Calu3 (cell line): ENCODE measurements at regions not wholly inside any gene's neighbourhood (a gene's known extent, or its start where the extent isn't known, plus 50 kb on each side); places are given as distances from the start of the nearest gene placed in this dataset.

Experiments
- BruUV-seq: library from RNA; stranded (reverse); fragments of 400-500 nt; replicated peaks from 2 replicates; lab custom pipeline; 2021; lab: Mats Ljungman, UMichigan
- CTCF ChIA-PET: fragments of 300-600 bp; sonication (Branson Sonifier 250); formaldehyde crosslinking; loops from one replicate; lab custom pipeline; 2022; ENCODE audit warnings: antibody characterized with exemption; lab: Charles Lee
- DNase-seq: peaks from one replicate; pipeline ENCODE4 v3.0.0; 2022
- H3K27ac Mint-ChIP-seq: one replicate; pipeline ENCODE4 v1.8.0; 2022; ENCODE audit warnings: mixed read lengths; ENCODE audit not compliant: unreplicated experiment
- H3K27me3 Mint-ChIP-seq: one replicate; pipeline ENCODE4 v1.8.0; 2022; ENCODE audit warnings: mixed read lengths; ENCODE audit not compliant: unreplicated experiment
- H3K36me3 Mint-ChIP-seq: one replicate; pipeline ENCODE4 v1.8.0; 2022; ENCODE audit warnings: mild to moderate bottlenecking, moderate library complexity, mixed read lengths; ENCODE audit not compliant: insufficient read depth, unreplicated experiment
- H3K4me1 Mint-ChIP-seq: one replicate; pipeline ENCODE4 v1.8.0; 2022; ENCODE audit warnings: mild to moderate bottlenecking, low read depth, mixed read lengths; ENCODE audit not compliant: unreplicated experiment
- H3K4me3 Mint-ChIP-seq: one replicate; pipeline ENCODE4 v1.8.0; 2022; ENCODE audit warnings: mild to moderate bottlenecking, low read depth, moderate library complexity, mixed read lengths; ENCODE audit not compliant: unreplicated experiment
- H3K9me3 Mint-ChIP-seq: one replicate; pipeline ENCODE4 v1.8.0; 2022; ENCODE audit warnings: low read depth, mixed read lengths; ENCODE audit not compliant: unreplicated experiment
- intact Hi-C: fragments of 100-400 bp; cut with micrococcal nuclease; formaldehyde crosslinking; loops from one replicate; pipeline ENCODE4 v1.10.0; 2022; ENCODE audit not compliant: unreplicated experiment
- TF ChIP-seq, protein P1 (sequence below): fragments of 200-600 bp; IDR thresholded peaks from one replicate; pipeline ENCODE4 v1.8.0; 2022; ENCODE audit warnings: antibody characterized with exemption; ENCODE audit not compliant: unreplicated experiment

DNA sequence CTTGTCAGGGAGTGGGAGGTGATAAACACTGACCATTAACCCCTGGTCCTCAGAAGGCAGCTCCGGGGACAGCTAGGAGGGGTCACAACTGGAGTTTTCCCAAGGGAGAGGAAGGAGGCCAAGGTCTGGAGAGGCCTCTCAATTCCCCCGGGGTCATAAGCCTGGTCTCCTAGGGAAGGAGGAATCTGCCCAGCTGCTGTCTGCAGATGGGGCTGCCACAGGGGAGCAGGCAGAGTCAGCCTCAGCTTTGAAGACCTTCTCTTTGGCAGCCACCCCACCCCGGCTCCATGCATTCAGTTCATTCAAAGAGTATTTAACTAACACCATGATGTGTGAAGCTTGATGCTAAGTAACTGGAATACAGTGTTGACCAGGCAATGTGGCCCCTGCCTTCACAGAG lies 74.6 kb upstream of the HSPA9 start:
- H3K27ac Mint-ChIP-seq: no peak overlapping the region
- intact Hi-C loops: loop anchor here (5.0 kb wide), 1 partner anchor 103 kb away; the partner anchor contains the start of gene CTNNA1
- H3K27me3 Mint-ChIP-seq: peaks cover 27% of the 10 kb centered on the region
- H3K4me3 Mint-ChIP-seq: no peak overlapping the region
- peaks cover 15% of the 10 kb centered on the region for H3K4me1 Mint-ChIP-seq
- peaks cover 3% of the 10 kb centered on the region for H3K36me3 Mint-ChIP-seq
- TF ChIP-seq, protein P1, sequence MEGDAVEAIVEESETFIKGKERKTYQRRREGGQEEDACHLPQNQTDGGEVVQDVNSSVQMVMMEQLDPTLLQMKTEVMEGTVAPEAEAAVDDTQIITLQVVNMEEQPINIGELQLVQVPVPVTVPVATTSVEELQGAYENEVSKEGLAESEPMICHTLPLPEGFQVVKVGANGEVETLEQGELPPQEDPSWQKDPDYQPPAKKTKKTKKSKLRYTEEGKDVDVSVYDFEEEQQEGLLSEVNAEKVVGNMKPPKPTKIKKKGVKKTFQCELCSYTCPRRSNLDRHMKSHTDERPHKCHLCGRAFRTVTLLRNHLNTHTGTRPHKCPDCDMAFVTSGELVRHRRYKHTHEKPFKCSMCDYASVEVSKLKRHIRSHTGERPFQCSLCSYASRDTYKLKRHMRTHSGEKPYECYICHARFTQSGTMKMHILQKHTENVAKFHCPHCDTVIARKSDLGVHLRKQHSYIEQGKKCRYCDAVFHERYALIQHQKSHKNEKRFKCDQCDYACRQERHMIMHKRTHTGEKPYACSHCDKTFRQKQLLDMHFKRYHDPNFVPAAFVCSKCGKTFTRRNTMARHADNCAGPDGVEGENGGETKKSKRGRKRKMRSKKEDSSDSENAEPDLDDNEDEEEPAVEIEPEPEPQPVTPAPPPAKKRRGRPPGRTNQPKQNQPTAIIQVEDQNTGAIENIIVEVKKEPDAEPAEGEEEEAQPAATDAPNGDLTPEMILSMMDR: no peak
- no TSS peak for BruUV-seq
- no peak for DNase-seq
- no peaks in the 10 kb centered on the region for H3K9me3 Mint-ChIP-seq
- CTCF ChIA-PET: interaction anchor here (0.7 kb wide), 2 partner anchors 27 to 85 kb away, joined by 3 to 4 read pairs; no protein-coding TSS in a partner anchor

DNA sequence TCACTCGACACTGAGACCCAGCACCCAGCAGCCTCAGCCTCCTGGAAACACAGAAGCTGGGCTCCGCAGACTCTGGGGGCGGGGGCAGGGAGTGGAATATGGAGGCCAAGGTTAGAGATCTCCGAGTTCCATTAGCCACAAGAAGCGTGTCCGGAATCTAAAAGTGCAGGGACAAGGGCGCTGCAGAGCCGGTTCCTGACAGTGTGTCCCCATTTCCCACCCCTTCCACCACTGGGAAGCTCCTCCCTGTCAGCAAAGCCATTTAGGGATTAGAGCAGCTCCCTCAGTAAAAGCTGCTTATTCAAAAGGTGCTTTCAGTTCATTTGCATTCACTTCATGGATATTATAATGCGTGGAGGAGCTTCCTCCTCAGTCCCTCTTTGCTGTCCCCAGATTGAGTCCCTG lies 74.1 kb upstream of the HSPA9 start:
- Mint-ChIP-seq H3K27me3 (peaks cover 27% of the 10 kb centered on the region), H3K27ac (no peak overlapping the region), H3K36me3 (no peaks in the 10 kb centered on the region), H3K4me1 (peaks cover 10% of the 10 kb centered on the region), H3K4me3 (no peak overlapping the region), H3K9me3 (no peaks in the 10 kb centered on the region)
- no peak for DNase-seq
- CTCF ChIA-PET: interaction anchor here (0.6 to 0.7 kb wide), 3 partner anchors 27 to 246 kb away, joined by 3 to 4 read pairs (median 3); no protein-coding TSS in a partner anchor
- intact Hi-C loops: no loop called here
- no TSS peak for BruUV-seq
- TF ChIP-seq, protein P1: no peak

DNA sequence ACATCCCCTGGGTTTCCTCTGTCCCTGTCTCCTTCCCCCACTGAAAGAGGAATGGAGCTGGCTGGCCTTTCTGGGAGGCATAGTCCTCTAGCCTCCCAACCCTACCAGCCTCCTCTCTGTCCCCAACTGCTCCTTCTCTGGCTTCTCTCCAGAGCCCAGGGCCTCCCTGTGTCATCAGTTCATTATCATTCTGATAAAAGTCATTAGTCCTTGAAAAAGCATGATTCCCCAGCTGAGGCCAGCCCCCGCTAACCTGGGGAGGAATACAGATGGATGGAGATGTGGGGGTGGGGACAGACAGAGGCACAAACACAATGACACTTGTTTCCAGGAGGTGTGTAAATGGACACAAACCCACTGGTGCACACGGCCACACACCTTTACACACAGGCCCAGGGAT lies 73.6 kb upstream of the HSPA9 start:
- Mint-ChIP-seq H3K4me3 (no peak overlapping the region), H3K27ac (no peak overlapping the region), H3K27me3 (peaks cover 27% of the 10 kb centered on the region), H3K36me3 (no peaks in the 10 kb centered on the region), H3K9me3 (no peaks in the 10 kb centered on the region), H3K4me1 (peaks cover 5% of the 10 kb centered on the region)
- DNase-seq: no peak
- no TSS peak for BruUV-seq
- TF ChIP-seq, protein P1: no peak
- intact Hi-C loops: no loop called here
- CTCF ChIA-PET: interaction anchor here (0.6 to 1.9 kb wide), 3 partner anchors 76 to 245 kb away, joined by 3 to 4 read pairs (median 4); no protein-coding TSS in a partner anchor

DNA sequence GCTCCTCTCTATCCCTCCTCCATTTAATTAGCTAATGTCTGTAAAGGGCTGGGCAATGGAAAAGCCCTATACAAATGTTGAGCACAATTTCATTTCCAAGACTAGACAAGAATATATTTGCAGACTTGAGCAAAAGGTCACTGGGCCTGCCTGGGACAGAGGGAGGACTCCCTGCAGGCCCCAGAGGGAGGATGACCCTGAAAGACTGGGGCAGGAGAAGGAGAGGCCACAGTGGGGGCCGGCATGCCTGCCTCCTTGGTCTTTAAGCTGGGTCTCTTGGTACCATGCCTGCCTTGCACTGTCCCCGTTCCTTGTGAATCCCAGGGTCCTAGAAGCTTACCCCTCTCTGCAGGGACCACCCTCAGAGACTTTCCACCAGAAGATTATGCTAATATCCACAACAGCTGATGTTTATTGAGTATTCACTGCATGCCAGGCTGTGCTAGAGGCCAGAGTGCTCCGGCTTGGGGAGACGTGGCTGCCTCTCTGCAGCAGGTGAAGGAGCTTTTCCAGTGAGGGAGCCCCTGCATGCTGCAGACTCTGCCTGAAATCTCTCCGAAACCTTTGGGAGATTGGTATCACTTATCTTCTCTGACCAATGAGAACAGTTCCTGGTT lies 72.7 kb upstream of the HSPA9 start:
- TF ChIP-seq, protein P1: no peak
- peaks cover 27% of the 10 kb centered on the region for H3K27me3 Mint-ChIP-seq
- CTCF ChIA-PET: interaction anchor here (0.6 to 1.9 kb wide), 3 partner anchors 68 to 99 kb away, joined by 4 to 5 read pairs (median 4); no protein-coding TSS in a partner anchor
- no TSS peak for BruUV-seq
- no peak overlapping the region for H3K4me3 Mint-ChIP-seq
- no peak overlapping the region for H3K27ac Mint-ChIP-seq
- no peaks in the 10 kb centered on the region for H3K36me3 Mint-ChIP-seq
- no peaks in the 10 kb centered on the region for H3K9me3 Mint-ChIP-seq
- intact Hi-C loops: no loop called here
- no peak for DNase-seq
- H3K4me1 Mint-ChIP-seq: no peaks in the 10 kb centered on the region
